ENCODE measurements at regions not wholly inside any gene's neighbourhood (a gene's known extent, or its start where the extent isn't known, plus 50 kb on each side); places are given as distances from the start of the nearest gene placed in this dataset.

GRCh38 chr2:240324312-240325015 is 111.0 kb upstream of the GPC1 start:
- H3K4me1 Mint-ChIP-seq (ENCODE audit: low read depth) = peaks cover 33% of the 10 kb centered on the region
- no peak for TF ChIP-seq CTCF (IDR thresholded peaks at IDR 0.05)
- no peaks in the 10 kb centered on the region for H3K27me3 Mint-ChIP-seq (ENCODE audit: low read depth)
- DNase-seq (ENCODE audit: low spot score) = no peak
- no peaks in the 10 kb centered on the region for H3K36me3 Mint-ChIP-seq (ENCODE audit: low read depth)
- H3K9me3 Mint-ChIP-seq (ENCODE audit: low read depth) = no peaks in the 10 kb centered on the region
- H3K4me3 Mint-ChIP-seq (ENCODE audit: unreplicated experiment) = no peak overlapping the region
- no peak overlapping the region for H3K27ac Mint-ChIP-seq (ENCODE audit: unreplicated experiment)

GRCh38 chr2:240325016-240326007 is 110.2 kb upstream of the GPC1 start:
- Mint-ChIP-seq H3K4me3 (ENCODE audit: unreplicated experiment) (no peak overlapping the region), H3K27ac (ENCODE audit: unreplicated experiment) (no peak overlapping the region), H3K9me3 (ENCODE audit: low read depth) (no peaks in the 10 kb centered on the region), H3K36me3 (ENCODE audit: low read depth) (no peaks in the 10 kb centered on the region), H3K4me1 (ENCODE audit: low read depth) (peaks cover 24% of the 10 kb centered on the region), H3K27me3 (ENCODE audit: low read depth) (no peaks in the 10 kb centered on the region)
- TF ChIP-seq CTCF (IDR thresholded peaks at IDR 0.05) = no peak
- DNase-seq (ENCODE audit: low spot score) = no peak

GRCh38 chr2:240326246-240326645 is 109.2 kb upstream of the GPC1 start:
- Mint-ChIP-seq H3K27me3 (ENCODE audit: low read depth) (no peaks in the 10 kb centered on the region), H3K27ac (ENCODE audit: unreplicated experiment) (peak overlapping the region; percentile 71), H3K36me3 (ENCODE audit: low read depth) (no peaks in the 10 kb centered on the region), H3K9me3 (ENCODE audit: low read depth) (peaks cover 1% of the 10 kb centered on the region), H3K4me3 (ENCODE audit: unreplicated experiment) (no peak overlapping the region), H3K4me1 (ENCODE audit: low read depth) (peaks cover 15% of the 10 kb centered on the region)
- no peak for DNase-seq (ENCODE audit: low spot score)
- no peak for TF ChIP-seq CTCF (IDR thresholded peaks at IDR 0.05)

- Mint-ChIP-seq H3K9me3 (ENCODE audit: low read depth) (peaks cover 6% of the 10 kb centered on the region), H3K4me1 (ENCODE audit: low read depth) (peaks cover 14% of the 10 kb centered on the region), H3K4me3 (ENCODE audit: unreplicated experiment) (no peak overlapping the region), H3K27me3 (ENCODE audit: low read depth) (peaks cover under 1% of the 10 kb centered on the region), H3K36me3 (ENCODE audit: low read depth) (no peaks in the 10 kb centered on the region), H3K27ac (ENCODE audit: unreplicated experiment) (no peak overlapping the region)
- no peak for TF ChIP-seq CTCF (IDR thresholded peaks at IDR 0.05)
- DNase-seq (ENCODE audit: low spot score) = no peak
These were observed 108.6 kb upstream of the GPC1 start for GRCh38 chr2:240326886-240327285.

- no peak for DNase-seq (ENCODE audit: low spot score)
- Mint-ChIP-seq H3K27me3 (ENCODE audit: low read depth) (peaks cover 4% of the 10 kb centered on the region), H3K36me3 (ENCODE audit: low read depth) (peaks cover 2% of the 10 kb centered on the region), H3K27ac (ENCODE audit: unreplicated experiment) (no peak overlapping the region), H3K4me3 (ENCODE audit: unreplicated experiment) (no peak overlapping the region), H3K9me3 (ENCODE audit: low read depth) (peaks cover 12% of the 10 kb centered on the region), H3K4me1 (ENCODE audit: low read depth) (peaks cover 12% of the 10 kb centered on the region)
- TF ChIP-seq CTCF (IDR thresholded peaks at IDR 0.05) = no peak
These were observed 107.9 kb upstream of the GPC1 start for GRCh38 chr2:240327566-240327965.
